Osteocyte (in vitro differentiated cells): ENCODE measurements at regions not wholly inside any gene's neighbourhood (a gene's known extent, or its start where the extent isn't known, plus 50 kb on each side); places are given as distances from the start of the nearest gene placed in this dataset.
"Not testable (repeated sequence)": the region's sequence is repeated elsewhere in the genome, so short reads cannot be mapped to it uniquely, and the experiment has no call there.

ENCODE experiments used
- DNase-seq: peaks from one replicate; pipeline ENCODE4 v3.0.0; 2021; ENCODE audit warnings: mixed read lengths; ENCODE audit not compliant: unreplicated experiment; ENCODE audit errors: extremely low spot score
- H3K27ac Mint-ChIP-seq: one replicate; pipeline ENCODE4 v1.8.0; 2021; ENCODE audit warnings: mild to moderate bottlenecking, mixed read lengths; ENCODE audit not compliant: unreplicated experiment
- H3K27me3 Mint-ChIP-seq: one replicate; pipeline ENCODE4 v1.8.0; 2021; ENCODE audit warnings: mixed read lengths; ENCODE audit not compliant: unreplicated experiment
- H3K36me3 Mint-ChIP-seq: one replicate; pipeline ENCODE4 v1.8.0; 2021; ENCODE audit warnings: mixed read lengths; ENCODE audit not compliant: unreplicated experiment
- H3K4me1 Mint-ChIP-seq: one replicate; pipeline ENCODE4 v1.8.0; 2021; ENCODE audit warnings: mixed read lengths; ENCODE audit not compliant: unreplicated experiment
- H3K4me3 Mint-ChIP-seq: one replicate; pipeline ENCODE4 v1.8.0; 2021; ENCODE audit warnings: mild to moderate bottlenecking, moderate library complexity, mixed read lengths; ENCODE audit not compliant: unreplicated experiment
- H3K9me3 Mint-ChIP-seq: one replicate; pipeline ENCODE4 v1.8.0; 2021; ENCODE audit warnings: mixed read lengths; ENCODE audit not compliant: unreplicated experiment
- CTCF ChIP-seq: fragments of 200-600 bp; sonication (generic); IDR thresholded peaks from 2 replicates; pipeline ENCODE4 v1.5.0; 2021; ENCODE audit warnings: antibody characterized with exemption, mild to moderate bottlenecking, moderate library complexity

- DNase-seq, H3K36me3 Mint-ChIP-seq, H3K4me3 Mint-ChIP-seq, H3K27ac Mint-ChIP-seq, H3K9me3 Mint-ChIP-seq, H3K4me1 Mint-ChIP-seq, H3K27me3 Mint-ChIP-seq: not testable (repeated sequence)
Observed at GRCh38 chr1:121006826-121007225, 117.3 kb downstream of the PPIAL4A start.

GRCh38 chr1:121007755-121008154 is 118.2 kb downstream of the PPIAL4A start:
- H3K27ac Mint-ChIP-seq, H3K4me3 Mint-ChIP-seq, H3K4me1 Mint-ChIP-seq, H3K36me3 Mint-ChIP-seq, H3K27me3 Mint-ChIP-seq, H3K9me3 Mint-ChIP-seq, DNase-seq: not testable (repeated sequence)

GRCh38 chr1:121008512-121009215 is 119.1 kb downstream of the PPIAL4A start:
- H3K4me3 Mint-ChIP-seq, H3K27ac Mint-ChIP-seq, DNase-seq, H3K4me1 Mint-ChIP-seq, H3K9me3 Mint-ChIP-seq, H3K36me3 Mint-ChIP-seq, H3K27me3 Mint-ChIP-seq: not testable (repeated sequence)

- not testable (repeated sequence) for H3K9me3 Mint-ChIP-seq, H3K36me3 Mint-ChIP-seq, DNase-seq, H3K27me3 Mint-ChIP-seq, H3K4me1 Mint-ChIP-seq, H3K27ac Mint-ChIP-seq, H3K4me3 Mint-ChIP-seq
Observed at GRCh38 chr1:121009216-121010057, 119.9 kb downstream of the PPIAL4A start.

- not testable (repeated sequence) for H3K27me3 Mint-ChIP-seq, H3K27ac Mint-ChIP-seq, H3K9me3 Mint-ChIP-seq, H3K4me3 Mint-ChIP-seq, H3K36me3 Mint-ChIP-seq, DNase-seq, H3K4me1 Mint-ChIP-seq
Observed at GRCh38 chr1:121010141-121010540, 120.6 kb downstream of the PPIAL4A start.

- not testable (repeated sequence) for H3K9me3 Mint-ChIP-seq, H3K27me3 Mint-ChIP-seq, H3K4me1 Mint-ChIP-seq, H3K36me3 Mint-ChIP-seq, DNase-seq, H3K4me3 Mint-ChIP-seq, H3K27ac Mint-ChIP-seq
Observed at GRCh38 chr1:121013181-121013580, 123.6 kb downstream of the PPIAL4A start.

- not testable (repeated sequence) for H3K27me3 Mint-ChIP-seq, H3K4me1 Mint-ChIP-seq, H3K4me3 Mint-ChIP-seq, H3K36me3 Mint-ChIP-seq, DNase-seq, H3K27ac Mint-ChIP-seq, H3K9me3 Mint-ChIP-seq
Observed at GRCh38 chr1:121016182-121017028, 126.8 kb downstream of the PPIAL4A start.

GRCh38 chr1:121019715-121020349 is 130.3 kb downstream of the PPIAL4A start:
- H3K36me3 Mint-ChIP-seq, H3K4me3 Mint-ChIP-seq, H3K4me1 Mint-ChIP-seq, H3K9me3 Mint-ChIP-seq, H3K27ac Mint-ChIP-seq, DNase-seq, H3K27me3 Mint-ChIP-seq: not testable (repeated sequence)
- peak; percentile 44 for TF ChIP-seq CTCF

- H3K36me3 Mint-ChIP-seq, H3K9me3 Mint-ChIP-seq, H3K27me3 Mint-ChIP-seq, H3K4me1 Mint-ChIP-seq: not testable (repeated sequence)
- peak overlapping the region; percentile 51 for H3K4me3 Mint-ChIP-seq
- H3K27ac Mint-ChIP-seq, result peak overlapping the region; percentile 10
- DNase-seq, result peak; percentile 86
Observed at GRCh38 chr1:121020350-121021236, 131.0 kb downstream of the PPIAL4A start.

GRCh38 chr1:121021716-121022115 is 132.1 kb downstream of the PPIAL4A start:
- not testable (repeated sequence) for H3K4me3 Mint-ChIP-seq, H3K4me1 Mint-ChIP-seq

More at GRCh38 chr1:121021716-121022115, 132.1 kb downstream of the PPIAL4A start:
- not testable (repeated sequence) for H3K36me3 Mint-ChIP-seq, H3K27me3 Mint-ChIP-seq, DNase-seq, H3K9me3 Mint-ChIP-seq, H3K27ac Mint-ChIP-seq
